ENCODE measurements at regions not wholly inside any gene's neighbourhood (a gene's known extent, or its start where the extent isn't known, plus 50 kb on each side); places are given as distances from the start of the nearest gene placed in this dataset.

DNA sequence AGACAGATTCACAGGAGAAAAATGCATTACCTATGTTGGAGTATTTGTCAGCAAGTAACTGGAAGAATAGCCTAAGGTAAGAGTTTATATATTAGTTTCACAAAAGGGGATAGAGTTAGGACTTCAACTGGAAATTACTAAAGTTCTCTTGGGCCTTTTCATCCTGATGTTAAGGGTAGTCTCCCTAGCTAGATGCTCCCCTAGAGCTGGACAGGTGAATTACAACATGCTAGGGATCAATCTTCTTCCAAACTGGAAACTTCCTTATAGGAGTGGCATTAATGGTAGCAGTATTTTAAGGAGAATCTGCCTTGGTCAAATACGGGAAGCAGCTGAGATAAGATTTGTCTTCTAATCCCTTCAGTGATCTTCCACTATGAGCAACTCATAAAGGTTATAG is 632.8 kb upstream of the RAG2 start:
- no peak overlapping the region for H3K27ac Mint-ChIP-seq (ENCODE audit: unreplicated experiment)
- H3K9me3 Mint-ChIP-seq (ENCODE audit: unreplicated experiment) = no peaks in the 10 kb centered on the region
- no peak overlapping the region for H3K4me3 Mint-ChIP-seq (ENCODE audit: unreplicated experiment)
- TF ChIP-seq, protein P1, sequence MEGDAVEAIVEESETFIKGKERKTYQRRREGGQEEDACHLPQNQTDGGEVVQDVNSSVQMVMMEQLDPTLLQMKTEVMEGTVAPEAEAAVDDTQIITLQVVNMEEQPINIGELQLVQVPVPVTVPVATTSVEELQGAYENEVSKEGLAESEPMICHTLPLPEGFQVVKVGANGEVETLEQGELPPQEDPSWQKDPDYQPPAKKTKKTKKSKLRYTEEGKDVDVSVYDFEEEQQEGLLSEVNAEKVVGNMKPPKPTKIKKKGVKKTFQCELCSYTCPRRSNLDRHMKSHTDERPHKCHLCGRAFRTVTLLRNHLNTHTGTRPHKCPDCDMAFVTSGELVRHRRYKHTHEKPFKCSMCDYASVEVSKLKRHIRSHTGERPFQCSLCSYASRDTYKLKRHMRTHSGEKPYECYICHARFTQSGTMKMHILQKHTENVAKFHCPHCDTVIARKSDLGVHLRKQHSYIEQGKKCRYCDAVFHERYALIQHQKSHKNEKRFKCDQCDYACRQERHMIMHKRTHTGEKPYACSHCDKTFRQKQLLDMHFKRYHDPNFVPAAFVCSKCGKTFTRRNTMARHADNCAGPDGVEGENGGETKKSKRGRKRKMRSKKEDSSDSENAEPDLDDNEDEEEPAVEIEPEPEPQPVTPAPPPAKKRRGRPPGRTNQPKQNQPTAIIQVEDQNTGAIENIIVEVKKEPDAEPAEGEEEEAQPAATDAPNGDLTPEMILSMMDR (IDR thresholded peaks at IDR 0.05) = no peak
- no peaks in the 10 kb centered on the region for H3K4me1 Mint-ChIP-seq (ENCODE audit: unreplicated experiment)
- no peaks in the 10 kb centered on the region for H3K36me3 Mint-ChIP-seq (ENCODE audit: unreplicated experiment)
- no peaks in the 10 kb centered on the region for H3K27me3 Mint-ChIP-seq (ENCODE audit: unreplicated experiment)
- DNase-seq (ENCODE audit: extremely low spot score, unreplicated experiment) = no peak

DNA sequence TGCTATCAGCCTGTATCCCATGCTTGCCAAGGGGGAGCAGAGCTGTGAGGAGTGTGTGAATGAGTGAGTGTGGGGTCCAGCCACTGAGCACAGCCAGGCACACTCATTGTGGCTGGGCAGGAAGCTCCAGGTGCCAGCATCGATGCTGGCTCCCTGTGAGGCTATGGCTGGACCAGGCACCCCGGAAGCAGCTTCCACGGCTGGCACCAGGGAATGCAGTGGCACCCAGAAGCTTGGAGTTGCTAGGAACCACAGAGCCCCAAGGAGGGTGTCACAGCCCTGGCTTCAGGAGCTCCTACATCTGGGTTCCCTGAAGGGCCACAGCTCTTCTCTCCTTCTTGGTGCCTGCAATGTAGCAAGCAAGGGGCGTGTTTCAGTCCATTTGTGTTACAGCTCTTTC is 625.9 kb upstream of the RAG2 start:
- TF ChIP-seq, protein P1 (IDR thresholded peaks at IDR 0.05) = no peak
- no peak for DNase-seq (ENCODE audit: extremely low spot score, unreplicated experiment)
- Mint-ChIP-seq H3K36me3 (ENCODE audit: unreplicated experiment) (no peaks in the 10 kb centered on the region), H3K9me3 (ENCODE audit: unreplicated experiment) (no peaks in the 10 kb centered on the region), H3K4me3 (ENCODE audit: unreplicated experiment) (no peak overlapping the region), H3K27ac (ENCODE audit: unreplicated experiment) (no peak overlapping the region), H3K4me1 (ENCODE audit: unreplicated experiment) (no peaks in the 10 kb centered on the region), H3K27me3 (ENCODE audit: unreplicated experiment) (no peaks in the 10 kb centered on the region)

DNA sequence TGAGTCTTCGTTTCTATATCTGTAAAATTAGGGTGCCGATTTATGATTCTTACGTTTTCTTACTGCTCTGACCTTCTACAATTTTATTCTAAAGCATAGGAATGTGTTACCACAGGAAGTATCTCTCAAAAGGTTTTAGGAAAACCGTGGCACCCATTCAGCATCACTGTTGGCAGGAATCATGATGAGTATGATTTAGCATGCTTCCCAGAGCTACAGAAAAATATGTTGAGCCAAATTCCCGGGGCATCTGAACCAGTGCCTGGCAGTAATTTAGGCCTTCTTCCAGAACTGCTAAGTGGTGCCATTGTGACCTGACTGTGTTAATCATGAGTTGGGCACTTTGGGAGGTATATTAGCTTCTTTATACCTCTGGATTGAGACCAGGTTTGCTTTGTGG is 605.0 kb upstream of the RAG2 start:
- Mint-ChIP-seq H3K4me1 (ENCODE audit: unreplicated experiment) (no peaks in the 10 kb centered on the region), H3K27ac (ENCODE audit: unreplicated experiment) (no peak overlapping the region), H3K9me3 (ENCODE audit: unreplicated experiment) (peaks cover 18% of the 10 kb centered on the region), H3K27me3 (ENCODE audit: unreplicated experiment) (no peaks in the 10 kb centered on the region), H3K36me3 (ENCODE audit: unreplicated experiment) (no peaks in the 10 kb centered on the region), H3K4me3 (ENCODE audit: unreplicated experiment) (no peak overlapping the region)
- TF ChIP-seq, protein P1 (IDR thresholded peaks at IDR 0.05) = no peak
- DNase-seq (ENCODE audit: extremely low spot score, unreplicated experiment) = no peak

DNA sequence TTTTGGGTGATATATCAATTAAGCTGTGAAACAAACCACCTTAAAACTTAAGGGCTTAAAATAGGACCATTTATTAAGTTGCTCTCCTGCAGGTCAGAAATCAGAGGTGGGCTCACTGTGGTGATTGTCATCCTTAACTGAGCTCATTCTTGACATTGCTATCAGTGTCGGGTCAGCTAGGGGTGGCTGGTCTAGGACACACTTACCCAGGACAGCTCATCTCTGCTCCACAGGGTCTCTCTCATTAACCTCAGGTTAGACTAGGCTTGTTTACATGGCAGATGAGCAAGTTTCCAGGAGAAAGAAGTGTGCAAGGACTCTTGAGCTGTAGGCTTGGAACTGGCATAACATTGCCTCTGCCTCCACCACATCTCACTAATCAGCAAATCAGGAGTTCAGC is 601.0 kb upstream of the RAG2 start:
- Mint-ChIP-seq H3K4me3 (ENCODE audit: unreplicated experiment) (no peak overlapping the region), H3K4me1 (ENCODE audit: unreplicated experiment) (no peaks in the 10 kb centered on the region), H3K36me3 (ENCODE audit: unreplicated experiment) (no peaks in the 10 kb centered on the region), H3K27me3 (ENCODE audit: unreplicated experiment) (no peaks in the 10 kb centered on the region), H3K27ac (ENCODE audit: unreplicated experiment) (no peak overlapping the region), H3K9me3 (ENCODE audit: unreplicated experiment) (peaks cover under 1% of the 10 kb centered on the region)
- TF ChIP-seq, protein P1 (IDR thresholded peaks at IDR 0.05) = no peak
- DNase-seq (ENCODE audit: extremely low spot score, unreplicated experiment) = no peak

DNA sequence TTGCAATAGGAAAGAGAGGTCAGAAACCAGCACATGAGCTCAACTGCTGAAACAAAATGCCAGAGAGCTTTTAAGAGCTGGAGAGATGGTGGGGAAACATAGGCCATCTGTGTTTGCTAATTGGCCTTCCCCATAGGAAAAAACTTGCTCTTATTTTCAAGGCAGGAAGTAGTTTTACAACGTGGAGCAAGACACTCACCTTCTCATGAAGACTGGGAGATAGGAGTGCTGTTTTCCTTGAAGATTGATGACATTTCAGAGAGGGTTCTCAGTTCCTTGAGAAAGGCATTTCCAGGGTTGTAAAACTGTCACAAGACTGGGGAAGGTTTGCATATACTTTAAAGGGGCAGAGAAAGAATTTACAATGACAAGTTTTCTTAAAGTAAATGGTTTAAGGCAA is 586.3 kb upstream of the RAG2 start:
- Mint-ChIP-seq H3K27me3 (ENCODE audit: unreplicated experiment) (no peaks in the 10 kb centered on the region), H3K4me1 (ENCODE audit: unreplicated experiment) (no peaks in the 10 kb centered on the region), H3K9me3 (ENCODE audit: unreplicated experiment) (no peaks in the 10 kb centered on the region), H3K36me3 (ENCODE audit: unreplicated experiment) (no peaks in the 10 kb centered on the region), H3K4me3 (ENCODE audit: unreplicated experiment) (no peak overlapping the region), H3K27ac (ENCODE audit: unreplicated experiment) (no peak overlapping the region)
- TF ChIP-seq, protein P1 (IDR thresholded peaks at IDR 0.05) = no peak
- DNase-seq (ENCODE audit: extremely low spot score, unreplicated experiment) = no peak

Measured in osteocyte (in vitro differentiated cells).